SK-N-MC (cell line): ENCODE measurements at regions not wholly inside any gene's neighbourhood (a gene's known extent, or its start where the extent isn't known, plus 50 kb on each side); places are given as distances from the start of the nearest gene placed in this dataset.
"Not testable (repeated sequence)": the region's sequence is repeated elsewhere in the genome, so short reads cannot be mapped to it uniquely, and the experiment has no call there.

Experiments used
- DNase-seq: peaks from one replicate; pipeline ENCODE4 v3.0.0-alpha.2; 2011; ENCODE audit warnings: low read depth, low spot score
- H3K27ac ChIP-seq: fragments of 200-600 bp; sonication (generic); 2 replicates; pipeline ENCODE4 v1.5.1; 2016; ENCODE audit warnings: mixed run types
- H3K36me3 ChIP-seq: fragments of 200-600 bp; sonication (generic); 2 replicates; pipeline ENCODE4 v1.6.1; 2017; ENCODE audit warnings: antibody characterized with exemption, low read length, mixed read lengths; ENCODE audit not compliant: insufficient read depth
- H3K4me3 ChIP-seq: fragments of 200-600 bp; sonication (generic); 2 replicates; pipeline ENCODE4 v1.5.1; 2016
- H3K9ac ChIP-seq: fragments of 200-600 bp; sonication (generic); 2 replicates; pipeline ENCODE4 v1.8.0; 2017; ENCODE audit warnings: mixed run types, mixed read lengths; ENCODE audit not compliant: insufficient read length
- H3K9me3 ChIP-seq: fragments of 200-600 bp; sonication (generic); 2 replicates; pipeline ENCODE4 v1.6.1; 2017; ENCODE audit warnings: low read depth, mild to moderate bottlenecking, antibody characterized with exemption, low read length, moderate library complexity, mixed read lengths
- EZH2 ChIP-seq: fragments of 200-600 bp; sonication (generic); IDR thresholded peaks from one replicate; pipeline ENCODE4 v1.6.1; 2017; ENCODE audit warnings: antibody characterized with exemption
- FOXP2 ChIP-seq: optimal IDR thresholded peaks from 2 replicates; pipeline ENCODE3; 2011; ENCODE audit warnings: mild to moderate bottlenecking, moderate library complexity; ENCODE audit not compliant: insufficient read depth; ENCODE audit errors: extremely low read length, control extremely low read depth
- POLR2AphosphoS5 ChIP-seq: IDR thresholded peaks from 2 replicates; pipeline ENCODE4 v1.6.1; 2012; ENCODE audit warnings: mild to moderate bottlenecking, low read depth, low read length, borderline replicate concordance

- no peak overlapping the region for H3K9ac ChIP-seq
These were observed 1284.3 kb upstream of the TMEM132C start for GRCh38 chr12:126982707-126983106.

GRCh38 chr12:126983735-126984134 is 1283.2 kb upstream of the TMEM132C start:
- not testable (repeated sequence) for H3K9ac ChIP-seq, H3K9me3 ChIP-seq, H3K4me3 ChIP-seq, H3K27ac ChIP-seq, H3K36me3 ChIP-seq, DNase-seq

More at GRCh38 chr12:126982707-126983106, 1284.3 kb upstream of the TMEM132C start:
- Histone ChIP-seq H3K27ac (no peak overlapping the region), H3K4me3 (no peak overlapping the region), H3K36me3 (no peaks in the 10 kb centered on the region), H3K9me3 (no peaks in the 10 kb centered on the region)
- no peak for DNase-seq
- TF ChIP-seq FOXP2 (no peak), EZH2 (no peak), POLR2AphosphoS5 (no peak)

- H3K9me3 ChIP-seq, H3K9ac ChIP-seq, H3K36me3 ChIP-seq, H3K4me3 ChIP-seq, DNase-seq, H3K27ac ChIP-seq: not testable (repeated sequence)
These were observed 1281.3 kb upstream of the TMEM132C start for GRCh38 chr12:126985663-126986062.

GRCh38 chr12:126989532-126989931 is 1277.4 kb upstream of the TMEM132C start:
- Histone ChIP-seq H3K9ac (no peak overlapping the region), H3K36me3 (no peaks in the 10 kb centered on the region), H3K27ac (no peak overlapping the region), H3K4me3 (no peak overlapping the region), H3K9me3 (no peaks in the 10 kb centered on the region)
- TF ChIP-seq FOXP2 (no peak), POLR2AphosphoS5 (no peak), EZH2 (no peak)
- DNase-seq: no peak

GRCh38 chr12:126993898-126994297 is 1273.1 kb upstream of the TMEM132C start:
- Histone ChIP-seq H3K4me3 (no peak overlapping the region), H3K9me3 (no peaks in the 10 kb centered on the region), H3K36me3 (no peaks in the 10 kb centered on the region), H3K27ac (no peak overlapping the region), H3K9ac (no peak overlapping the region)
- DNase-seq: no peak
- TF ChIP-seq POLR2AphosphoS5: no peak
- no peak for TF ChIP-seq FOXP2
- TF ChIP-seq EZH2: no peak

- H3K27ac ChIP-seq: no peak overlapping the region
- no peak for DNase-seq
- no peak overlapping the region for H3K9ac ChIP-seq
- no peaks in the 10 kb centered on the region for H3K36me3 ChIP-seq
- TF ChIP-seq FOXP2 (no peak), POLR2AphosphoS5 (no peak), EZH2 (no peak)
- H3K4me3 ChIP-seq: no peak overlapping the region
- no peaks in the 10 kb centered on the region for H3K9me3 ChIP-seq
These were observed 1272.4 kb upstream of the TMEM132C start for GRCh38 chr12:126994599-126994998.

- DNase-seq: no peak
- TF ChIP-seq EZH2 (no peak), FOXP2 (no peak), POLR2AphosphoS5 (no peak)
- Histone ChIP-seq H3K36me3 (no peaks in the 10 kb centered on the region), H3K4me3 (no peak overlapping the region), H3K9me3 (no peaks in the 10 kb centered on the region), H3K9ac (no peak overlapping the region), H3K27ac (no peak overlapping the region)
These were observed 1268.9 kb upstream of the TMEM132C start for GRCh38 chr12:126998031-126998430.

GRCh38 chr12:126998747-126999285 is 1268.2 kb upstream of the TMEM132C start:
- no peaks in the 10 kb centered on the region for H3K9me3 ChIP-seq
- DNase-seq: no peak

GRCh38 chr12:126999352-126999751 is 1267.6 kb upstream of the TMEM132C start:
- no peaks in the 10 kb centered on the region for H3K9me3 ChIP-seq
- TF ChIP-seq EZH2 (no peak), FOXP2 (no peak), POLR2AphosphoS5 (no peak)
- H3K4me3 ChIP-seq: no peak overlapping the region
- H3K27ac ChIP-seq: no peak overlapping the region
- no peak overlapping the region for H3K9ac ChIP-seq
- DNase-seq: no peak
- no peaks in the 10 kb centered on the region for H3K36me3 ChIP-seq

More at GRCh38 chr12:126998747-126999285, 1268.2 kb upstream of the TMEM132C start:
- Histone ChIP-seq H3K9ac (no peak overlapping the region), H3K27ac (no peak overlapping the region), H3K4me3 (no peak overlapping the region), H3K36me3 (no peaks in the 10 kb centered on the region)
- TF ChIP-seq POLR2AphosphoS5: no peak
- TF ChIP-seq FOXP2: no peak

- Histone ChIP-seq H3K27ac (no peak overlapping the region), H3K9ac (no peak overlapping the region), H3K4me3 (no peak overlapping the region), H3K36me3 (no peaks in the 10 kb centered on the region), H3K9me3 (no peaks in the 10 kb centered on the region)
- TF ChIP-seq POLR2AphosphoS5: no peak
- no peak for TF ChIP-seq FOXP2
- no peak for TF ChIP-seq EZH2
- no peak for DNase-seq
These were observed 1261.6 kb upstream of the TMEM132C start for GRCh38 chr12:127005406-127005805.
